GM23248 (cell line): ENCODE measurements at regions not wholly inside any gene's neighbourhood (a gene's known extent, or its start where the extent isn't known, plus 50 kb on each side); places are given as distances from the start of the nearest gene placed in this dataset.

Experiments
- EZH2 ChIP-seq: fragments of 200-600 bp; sonication (generic); IDR thresholded peaks from 2 replicates; pipeline ENCODE4 v1.6.1; 2018; ENCODE audit warnings: antibody characterized with exemption, mild to moderate bottlenecking; ENCODE audit not compliant: insufficient read depth, poor library complexity, severe bottlenecking
- EZH2phosphoT487 ChIP-seq: fragments of 200-600 bp; sonication (generic); IDR thresholded peaks from 2 replicates; pipeline ENCODE4 v1.6.1; 2018; ENCODE audit warnings: antibody characterized with exemption, moderate library complexity, mild to moderate bottlenecking, low read depth; ENCODE audit not compliant: insufficient read depth

- TF ChIP-seq EZH2 (no peak), EZH2phosphoT487 (no peak)
These were observed 287.7 kb upstream of the EMCN start for GRCh38 chr4:100805538-100805937.
